Smooth muscle cell (in vitro differentiated cells): ENCODE measurements at regions not wholly inside any gene's neighbourhood (a gene's known extent, or its start where the extent isn't known, plus 50 kb on each side); places are given as distances from the start of the nearest gene placed in this dataset.

Source experiments
- DNase-seq: peaks from one replicate; lab custom pipeline; 2025; ENCODE audit not compliant: unreplicated experiment; lab: John Stamatoyannopoulos, UW
- H2AFZ ChIP-seq: fragments of 200-600 bp; sonication (generic); 2 replicates; pipeline ENCODE4 v1.6.0; 2016; ENCODE audit warnings: antibody characterized with exemption, low read depth, mild to moderate bottlenecking
- H3F3A ChIP-seq: fragments of 200-600 bp; sonication (generic); 2 replicates; pipeline ENCODE4 v1.6.0; 2017; ENCODE audit warnings: antibody characterized with exemption, low read depth
- H3K27ac ChIP-seq: fragments of 200-600 bp; sonication (generic); 2 replicates; pipeline ENCODE4 v1.5.1; 2016; ENCODE audit warnings: low read depth, mild to moderate bottlenecking
- H3K27me3 ChIP-seq: fragments of 200-600 bp; sonication (generic); 2 replicates; pipeline ENCODE4 v1.6.1; 2016; ENCODE audit warnings: low read depth, mild to moderate bottlenecking
- H3K36me3 ChIP-seq: fragments of 200-600 bp; sonication (generic); 2 replicates; pipeline ENCODE4 v1.5.1; 2016; ENCODE audit warnings: low read depth
- H3K4me1 ChIP-seq: fragments of 200-600 bp; sonication (generic); 2 replicates; pipeline ENCODE4 v1.5.1; 2016; ENCODE audit warnings: low read depth
- H3K4me2 ChIP-seq: fragments of 200-600 bp; sonication (generic); 2 replicates; pipeline ENCODE4 v1.6.0; 2016; ENCODE audit warnings: mild to moderate bottlenecking
- H3K4me3 ChIP-seq: fragments of 200-600 bp; sonication (generic); 2 replicates; pipeline ENCODE4 v1.5.1; 2016; ENCODE audit warnings: mild to moderate bottlenecking
- H3K79me2 ChIP-seq: fragments of 200-600 bp; sonication (generic); 2 replicates; pipeline ENCODE4 v1.6.0; 2016; ENCODE audit warnings: low read depth, mild to moderate bottlenecking
- H3K9ac ChIP-seq: fragments of 200-600 bp; sonication (generic); 2 replicates; pipeline ENCODE4 v1.6.0; 2016; ENCODE audit warnings: low read depth
- H3K9me3 ChIP-seq: fragments of 200-600 bp; sonication (generic); replicated peaks from 2 replicates; pipeline ENCODE4 v1.5.1; 2016; ENCODE audit warnings: low read depth
- H4K20me1 ChIP-seq: fragments of 200-600 bp; sonication (generic); 2 replicates; pipeline ENCODE4 v1.6.0; 2016; ENCODE audit warnings: low read depth
- WGBS: methylation state at CpG from one replicate; pipeline ENCODE4 v1.1.7; 2016; ENCODE audit warnings: low lambda C conversion rate; 5-methylcytosine and 5-hydroxymethylcytosine counted together
- TF ChIP-seq, protein P1 (sequence below): fragments of 200-600 bp; sonication (generic); IDR thresholded peaks from 2 replicates; pipeline ENCODE4 v1.5.1; 2017; ENCODE audit warnings: borderline replicate concordance, mild to moderate bottlenecking, antibody characterized with exemption; ENCODE audit not compliant: insufficient read depth, poor library complexity, severe bottlenecking

DNA sequence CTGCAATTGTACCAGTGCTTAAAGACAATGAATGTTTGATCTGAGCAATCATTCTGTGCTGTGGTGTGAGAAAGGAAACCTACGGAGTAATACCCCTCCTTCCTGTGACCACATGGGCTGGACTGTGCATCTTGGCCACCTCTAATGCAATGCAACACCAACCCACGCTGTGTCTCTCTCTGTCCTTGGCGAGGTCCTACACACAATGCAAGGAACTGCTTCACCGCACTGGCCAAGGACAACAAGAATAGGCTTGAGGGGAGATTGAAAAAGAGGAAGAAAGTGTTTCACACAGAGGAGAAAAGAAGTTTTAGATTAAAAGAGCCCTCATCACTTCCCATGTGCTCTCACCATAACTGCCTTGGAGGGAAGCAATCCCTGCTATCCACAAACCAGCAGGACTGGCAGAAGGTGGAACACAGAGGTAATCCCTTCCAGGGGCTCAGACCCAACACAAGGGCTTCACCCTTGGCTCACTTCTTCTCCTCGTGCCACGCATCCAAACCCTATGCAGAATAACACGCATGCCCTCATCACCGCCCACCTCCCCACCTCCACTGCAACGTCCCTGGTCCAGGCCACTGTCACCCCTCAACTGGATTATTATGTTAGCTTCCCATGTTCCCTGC lies 112.5 kb upstream of the ERG start:
- H3K79me2 ChIP-seq: peaks cover 34% of the 10 kb centered on the region
- no peaks in the 10 kb centered on the region for H3K36me3 ChIP-seq
- no peak overlapping the region for H3K9ac ChIP-seq
- no peaks in the 10 kb centered on the region for H4K20me1 ChIP-seq
- no peak overlapping the region for H3K4me2 ChIP-seq
- no peaks in the 10 kb centered on the region for H3K27me3 ChIP-seq
- no peak overlapping the region for H3K27ac ChIP-seq
- no peaks in the 10 kb centered on the region for H3K4me1 ChIP-seq
- H3K4me3 ChIP-seq: no peak overlapping the region
- H3K9me3 ChIP-seq: no peaks in the 10 kb centered on the region
- TF ChIP-seq, protein P1, sequence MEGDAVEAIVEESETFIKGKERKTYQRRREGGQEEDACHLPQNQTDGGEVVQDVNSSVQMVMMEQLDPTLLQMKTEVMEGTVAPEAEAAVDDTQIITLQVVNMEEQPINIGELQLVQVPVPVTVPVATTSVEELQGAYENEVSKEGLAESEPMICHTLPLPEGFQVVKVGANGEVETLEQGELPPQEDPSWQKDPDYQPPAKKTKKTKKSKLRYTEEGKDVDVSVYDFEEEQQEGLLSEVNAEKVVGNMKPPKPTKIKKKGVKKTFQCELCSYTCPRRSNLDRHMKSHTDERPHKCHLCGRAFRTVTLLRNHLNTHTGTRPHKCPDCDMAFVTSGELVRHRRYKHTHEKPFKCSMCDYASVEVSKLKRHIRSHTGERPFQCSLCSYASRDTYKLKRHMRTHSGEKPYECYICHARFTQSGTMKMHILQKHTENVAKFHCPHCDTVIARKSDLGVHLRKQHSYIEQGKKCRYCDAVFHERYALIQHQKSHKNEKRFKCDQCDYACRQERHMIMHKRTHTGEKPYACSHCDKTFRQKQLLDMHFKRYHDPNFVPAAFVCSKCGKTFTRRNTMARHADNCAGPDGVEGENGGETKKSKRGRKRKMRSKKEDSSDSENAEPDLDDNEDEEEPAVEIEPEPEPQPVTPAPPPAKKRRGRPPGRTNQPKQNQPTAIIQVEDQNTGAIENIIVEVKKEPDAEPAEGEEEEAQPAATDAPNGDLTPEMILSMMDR: no peak
- no peaks in the 10 kb centered on the region for H3F3A ChIP-seq
- no peak for DNase-seq
- 97% methylated on average over 9 of the region's 9 CpGs for WGBS
- no peak overlapping the region for H2AFZ ChIP-seq

DNA sequence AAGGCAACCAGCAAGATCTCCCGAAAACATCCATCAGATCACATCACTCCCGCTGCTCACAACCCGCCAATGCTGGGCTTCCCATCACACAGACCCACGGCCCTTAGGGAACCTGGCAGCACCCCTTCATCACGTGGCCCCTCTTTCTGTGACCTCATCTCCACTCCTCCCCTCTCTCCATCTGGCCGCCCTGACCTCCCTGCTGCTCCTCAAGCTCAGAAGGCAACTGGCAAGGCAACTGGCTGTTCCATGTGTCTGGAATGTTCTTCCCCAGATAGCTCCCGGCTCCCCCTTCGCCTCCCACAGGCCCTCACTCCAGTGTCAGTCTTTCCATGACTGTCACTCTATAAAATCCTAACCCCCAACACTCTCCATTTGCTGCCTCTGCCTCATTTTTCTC lies 113.0 kb upstream of the ERG start:
- Histone ChIP-seq H2AFZ (no peak overlapping the region), H3K4me2 (no peak overlapping the region), H3K9me3 (no peaks in the 10 kb centered on the region), H3K27ac (no peak overlapping the region), H4K20me1 (no peaks in the 10 kb centered on the region), H3K79me2 (peaks cover 28% of the 10 kb centered on the region), H3K9ac (no peak overlapping the region), H3F3A (no peaks in the 10 kb centered on the region), H3K27me3 (no peaks in the 10 kb centered on the region), H3K36me3 (no peaks in the 10 kb centered on the region), H3K4me3 (no peak overlapping the region), H3K4me1 (no peaks in the 10 kb centered on the region)
- no peak for DNase-seq
- WGBS: 79% methylated on average over 8 of the region's 8 CpGs
- TF ChIP-seq, protein P1: no peak

DNA sequence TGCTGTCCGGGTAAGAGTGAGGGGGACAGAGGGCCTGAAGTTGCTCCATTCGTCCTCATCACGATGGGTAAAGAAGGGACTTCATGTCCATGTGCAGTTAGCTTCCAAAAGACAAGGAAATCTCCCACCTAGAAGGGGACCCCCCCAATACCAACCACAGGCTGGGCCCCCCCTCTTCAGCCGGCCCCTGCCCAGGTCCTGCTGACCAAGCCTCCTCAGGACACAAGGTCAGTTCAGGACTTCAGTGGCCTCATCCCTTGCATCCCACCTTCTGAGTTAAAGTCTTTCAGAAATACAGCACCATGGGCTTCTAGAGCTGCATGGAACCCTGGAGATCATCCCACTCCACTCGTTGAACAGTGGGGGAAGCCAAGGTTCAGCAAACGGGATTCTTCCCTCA lies 115.4 kb upstream of the ERG start:
- 98% methylated on average over 6 of the region's 6 CpGs for WGBS

More for the DNA sequence above, 115.4 kb upstream of the ERG start:
- Histone ChIP-seq H3K4me2 (no peak overlapping the region), H3K36me3 (no peaks in the 10 kb centered on the region), H3K79me2 (peaks cover 16% of the 10 kb centered on the region), H3K9me3 (no peaks in the 10 kb centered on the region), H3K4me3 (no peak overlapping the region), H2AFZ (no peak overlapping the region), H3K27me3 (no peaks in the 10 kb centered on the region), H4K20me1 (no peaks in the 10 kb centered on the region), H3K9ac (no peak overlapping the region), H3K27ac (no peak overlapping the region), H3F3A (no peaks in the 10 kb centered on the region), H3K4me1 (no peaks in the 10 kb centered on the region)
- TF ChIP-seq, protein P1: no peak
- no peak for DNase-seq
